Activated B cell treated with CpG ODN at 0.5 μM for 24 hours (primary cell): ENCODE measurements at regions not wholly inside any gene's neighbourhood (a gene's known extent, or its start where the extent isn't known, plus 50 kb on each side); places are given as distances from the start of the nearest gene placed in this dataset.

ENCODE experiments used
- ATAC-seq: fragments of 200-7000 bp; cut with Tn5 transposase; one replicate; pipeline ENCODE4 v1.10.0; 2021; ENCODE audit warnings: low read depth, mild to moderate bottlenecking, moderate library complexity
- CTCF ChIA-PET: fragments of 350-600 bp; sonication (Branson Sonifier 250); formaldehyde crosslinking; loops from one replicate; lab custom pipeline; 2021; ENCODE audit warnings: antibody characterized with exemption; lab: Charles Lee
- POLR2A ChIA-PET: fragments of 350-600 bp; sonication (Branson Sonifier 250); formaldehyde crosslinking; loops from one replicate; lab custom pipeline; 2021; ENCODE audit warnings: antibody characterized with exemption; lab: Charles Lee
- DNase-seq: peaks from one replicate; pipeline ENCODE4 v3.0.0; 2022
- H3K27ac Mint-ChIP-seq: one replicate; pipeline ENCODE4 v1.8.0; 2020; ENCODE audit warnings: mixed read lengths
- H3K27me3 Mint-ChIP-seq: one replicate; pipeline ENCODE4 v1.8.0; 2021; ENCODE audit warnings: mixed read lengths
- H3K36me3 Mint-ChIP-seq: one replicate; pipeline ENCODE4 v1.8.0; 2021; ENCODE audit warnings: low read depth, mixed read lengths
- H3K4me1 Mint-ChIP-seq: one replicate; pipeline ENCODE4 v1.8.0; 2021; ENCODE audit warnings: mixed read lengths
- H3K4me3 Mint-ChIP-seq: one replicate; pipeline ENCODE4 v1.8.0; 2020; ENCODE audit warnings: mild to moderate bottlenecking, mixed read lengths
- H3K9me3 Mint-ChIP-seq: one replicate; pipeline ENCODE4 v1.8.0; 2020; ENCODE audit warnings: mixed read lengths
- CTCF ChIP-seq: fragments of 200-600 bp; IDR thresholded peaks from one replicate; pipeline ENCODE4 v1.8.0; 2022; ENCODE audit warnings: antibody characterized with exemption, mild to moderate bottlenecking
- intact Hi-C: fragments of 100-400 bp; cut with micrococcal nuclease; formaldehyde crosslinking; loops from one replicate; pipeline ENCODE4 v1.15.1; 2024

GRCh38 chr3:102125994-102126368 is 276.7 kb downstream of the NFKBIZ start:
- peaks cover 14% of the 10 kb centered on the region for H3K9me3 Mint-ChIP-seq
- CTCF ChIA-PET = no interaction called here
- H3K36me3 Mint-ChIP-seq = peaks cover 3% of the 10 kb centered on the region
- H3K27me3 Mint-ChIP-seq = no peaks in the 10 kb centered on the region
- no peak overlapping the region for H3K4me3 Mint-ChIP-seq
- ATAC-seq (no peak), DNase-seq (no peak)
- intact Hi-C loops = no loop called here
- H3K27ac Mint-ChIP-seq = no peak overlapping the region
- TF ChIP-seq CTCF = no peak
- POLR2A ChIA-PET = no interaction called here
- peaks cover 13% of the 10 kb centered on the region for H3K4me1 Mint-ChIP-seq

- H3K9me3 Mint-ChIP-seq = no peaks in the 10 kb centered on the region
- POLR2A ChIA-PET = interaction anchor here (0.6 to 1.2 kb wide), 2 partner anchors 70 to 335 kb away, joined by 3 to 6 read pairs; no protein-coding TSS in a partner anchor
Observed at GRCh38 chr3:102129760-102130608, 280.7 kb downstream of the NFKBIZ start.

GRCh38 chr3:102132370-102132769 is 283.1 kb downstream of the NFKBIZ start:
- Mint-ChIP-seq H3K4me3 (no peak overlapping the region), H3K4me1 (peaks cover 42% of the 10 kb centered on the region), H3K27ac (peak overlapping the region; percentile 16), H3K36me3 (no peaks in the 10 kb centered on the region), H3K27me3 (no peaks in the 10 kb centered on the region), H3K9me3 (no peaks in the 10 kb centered on the region)
- intact Hi-C loops = loop anchor here (5.0 kb wide), 1 partner anchor 280 kb away; no protein-coding TSS in a partner anchor
- ChIA-PET CTCF (no interaction called here), POLR2A (no interaction called here)
- DNase-seq (no peak), ATAC-seq (no peak)
- no peak for TF ChIP-seq CTCF

More at GRCh38 chr3:102129760-102130608, 280.7 kb downstream of the NFKBIZ start:
- Mint-ChIP-seq H3K27me3 (no peaks in the 10 kb centered on the region), H3K27ac (peak overlapping the region; percentile 42), H3K4me3 (no peak overlapping the region), H3K36me3 (no peaks in the 10 kb centered on the region), H3K4me1 (peaks cover 23% of the 10 kb centered on the region)
- TF ChIP-seq CTCF = no peak
- intact Hi-C loops = loop anchor here (5.0 kb wide), 1 partner anchor 278 kb away; no protein-coding TSS in a partner anchor
- ATAC-seq (peak; percentile 56), DNase-seq (no peak)
- CTCF ChIA-PET = no interaction called here

GRCh38 chr3:102133376-102133775 is 284.1 kb downstream of the NFKBIZ start:
- Mint-ChIP-seq H3K9me3 (no peaks in the 10 kb centered on the region), H3K27me3 (no peaks in the 10 kb centered on the region), H3K4me3 (no peak overlapping the region), H3K27ac (no peak overlapping the region), H3K4me1 (peaks cover 42% of the 10 kb centered on the region), H3K36me3 (no peaks in the 10 kb centered on the region)
- intact Hi-C loops = loop anchor here (5.0 kb wide), 1 partner anchor 281 kb away; no protein-coding TSS in a partner anchor
- TF ChIP-seq CTCF = no peak
- ChIA-PET POLR2A (no interaction called here), CTCF (no interaction called here)
- ATAC-seq (no peak), DNase-seq (no peak)

- CTCF ChIA-PET = no interaction called here
- no peak overlapping the region for H3K4me3 Mint-ChIP-seq
Observed at GRCh38 chr3:102135316-102135715, 286.0 kb downstream of the NFKBIZ start.

More at GRCh38 chr3:102135316-102135715, 286.0 kb downstream of the NFKBIZ start:
- no peak for TF ChIP-seq CTCF
- no peaks in the 10 kb centered on the region for H3K27me3 Mint-ChIP-seq
- POLR2A ChIA-PET = no interaction called here
- intact Hi-C loops = loop anchor here (5.0 kb wide), 1 partner anchor 33 kb away; no protein-coding TSS in a partner anchor
- no peaks in the 10 kb centered on the region for H3K36me3 Mint-ChIP-seq
- peak overlapping the region; percentile 8 for H3K27ac Mint-ChIP-seq
- DNase-seq (no peak), ATAC-seq (no peak)
- H3K4me1 Mint-ChIP-seq = peaks cover 36% of the 10 kb centered on the region
- no peaks in the 10 kb centered on the region for H3K9me3 Mint-ChIP-seq
